ENCODE measurements at regions not wholly inside any gene's neighbourhood (a gene's known extent, or its start where the extent isn't known, plus 50 kb on each side); places are given as distances from the start of the nearest gene placed in this dataset.

DNA sequence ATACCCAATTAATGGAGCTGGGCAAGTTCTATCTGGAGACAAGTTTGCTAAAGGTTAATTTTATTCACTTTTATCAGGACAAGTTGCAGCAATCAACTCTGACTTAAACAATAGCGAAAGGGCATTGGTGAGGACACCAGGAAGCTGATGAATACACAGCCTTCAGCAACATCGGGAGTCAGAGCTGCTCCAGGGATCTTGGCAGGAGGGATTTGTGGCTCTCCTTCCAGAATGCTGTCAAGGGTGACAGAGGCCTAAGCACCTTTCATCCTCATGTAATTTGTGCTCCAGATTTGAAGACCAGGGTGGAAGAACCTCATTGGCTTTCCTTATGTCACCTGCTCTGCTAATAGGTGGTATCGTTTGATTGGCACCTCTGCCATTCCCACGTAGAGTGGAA is 485.6 kb downstream of the NPIPA7 start:
- TF ChIP-seq, protein P1, sequence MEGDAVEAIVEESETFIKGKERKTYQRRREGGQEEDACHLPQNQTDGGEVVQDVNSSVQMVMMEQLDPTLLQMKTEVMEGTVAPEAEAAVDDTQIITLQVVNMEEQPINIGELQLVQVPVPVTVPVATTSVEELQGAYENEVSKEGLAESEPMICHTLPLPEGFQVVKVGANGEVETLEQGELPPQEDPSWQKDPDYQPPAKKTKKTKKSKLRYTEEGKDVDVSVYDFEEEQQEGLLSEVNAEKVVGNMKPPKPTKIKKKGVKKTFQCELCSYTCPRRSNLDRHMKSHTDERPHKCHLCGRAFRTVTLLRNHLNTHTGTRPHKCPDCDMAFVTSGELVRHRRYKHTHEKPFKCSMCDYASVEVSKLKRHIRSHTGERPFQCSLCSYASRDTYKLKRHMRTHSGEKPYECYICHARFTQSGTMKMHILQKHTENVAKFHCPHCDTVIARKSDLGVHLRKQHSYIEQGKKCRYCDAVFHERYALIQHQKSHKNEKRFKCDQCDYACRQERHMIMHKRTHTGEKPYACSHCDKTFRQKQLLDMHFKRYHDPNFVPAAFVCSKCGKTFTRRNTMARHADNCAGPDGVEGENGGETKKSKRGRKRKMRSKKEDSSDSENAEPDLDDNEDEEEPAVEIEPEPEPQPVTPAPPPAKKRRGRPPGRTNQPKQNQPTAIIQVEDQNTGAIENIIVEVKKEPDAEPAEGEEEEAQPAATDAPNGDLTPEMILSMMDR (IDR thresholded peaks at IDR 0.05): no peak
- no peak for TF ChIP-seq POLR2A (IDR thresholded peaks at IDR 0.05)
